Choroid plexus epithelial cell (primary cell): ENCODE measurements at regions not wholly inside any gene's neighbourhood (a gene's known extent, or its start where the extent isn't known, plus 50 kb on each side); places are given as distances from the start of the nearest gene placed in this dataset.
A peak's percentile ranks its signal among the peaks of the same experiment; 100 is the strongest.
"Not testable (repeated sequence)": the region's sequence is repeated elsewhere in the genome, so short reads cannot be mapped to it uniquely, and the experiment has no call there.

Experiments used
- DNase-seq: peaks from one replicate; pipeline ENCODE4 v3.0.0-alpha.2; 2010; ENCODE audit warnings: low read depth
- H3K4me3 ChIP-seq: 2 replicates; pipeline ENCODE4 v1.5.1; 2011; ENCODE audit warnings: low read depth, mild to moderate bottlenecking, control low read depth, low read length, moderate library complexity
- CTCF ChIP-seq: conservative IDR thresholded peaks from 2 replicates; pipeline ENCODE4 v1.5.1; 2011; ENCODE audit warnings: low read depth, mild to moderate bottlenecking, control low read depth, inconsistent platforms, low read length, moderate library complexity

- no peak for TF ChIP-seq CTCF
- no peak overlapping the region for H3K4me3 ChIP-seq
- DNase-seq: no peak
Measured at GRCh38 chr1:203406446-203407045, 55.6 kb upstream of the FMOD start.

- H3K4me3 ChIP-seq: no peak overlapping the region
- TF ChIP-seq CTCF: no peak
- DNase-seq: no peak
Measured at GRCh38 chr1:203407296-203407695, 56.4 kb upstream of the FMOD start.

GRCh38 chr1:203408486-203409481 is 57.9 kb upstream of the FMOD start:
- no peak overlapping the region for H3K4me3 ChIP-seq
- TF ChIP-seq CTCF: no peak
- DNase-seq: peak; percentile 36

- no peak for DNase-seq
- no peak for TF ChIP-seq CTCF
- no peak overlapping the region for H3K4me3 ChIP-seq
Measured at GRCh38 chr1:203410182-203410900, 59.4 kb upstream of the FMOD start.

- H3K4me3 ChIP-seq, DNase-seq: not testable (repeated sequence)
Measured at GRCh38 chr1:203411431-203411830, 60.5 kb upstream of the FMOD start.

GRCh38 chr1:203419558-203419957 is 56.0 kb upstream of the PRELP start:
- no peak for TF ChIP-seq CTCF
- DNase-seq: no peak
- H3K4me3 ChIP-seq: no peak overlapping the region

GRCh38 chr1:203420263-203420662 is 55.3 kb upstream of the PRELP start:
- no peak overlapping the region for H3K4me3 ChIP-seq
- no peak for TF ChIP-seq CTCF
- DNase-seq: no peak
